A549 (cell line): ENCODE measurements at regions not wholly inside any gene's neighbourhood (a gene's known extent, or its start where the extent isn't known, plus 50 kb on each side); places are given as distances from the start of the nearest gene placed in this dataset.

ENCODE experiments used
- ATAC-seq, 2 experiments: fragments of 200-7000 bp in 1 of 2; fragments of >200 bp in 1 of 2; cut with Nextera tagmentation in 1 of 2; cut with Tn5 transposase in 1 of 2; 3 replicates each; pipeline versions ENCODE4 v1.8.0 to v1.9.1; 2018 to 2020; ENCODE audit warnings: mild to moderate bottlenecking in 1 of 2, moderate library complexity in 1 of 2
- CTCF ChIA-PET: fragments of 300-600 bp; sonication (Branson Sonifier 250); formaldehyde crosslinking; extraction: SDS; loops from one replicate; lab custom pipeline; 2021; ENCODE audit warnings: antibody characterized with exemption, inconsistent platforms; lab: Yijun Ruan, JAX
- POLR2A ChIA-PET: fragments of 350-600 bp; formaldehyde crosslinking; extraction: SDS; loops from one replicate; lab custom pipeline; 2021; ENCODE audit warnings: antibody characterized with exemption, inconsistent platforms; lab: Yijun Ruan, JAX
- DNase-seq, 2 experiments: peaks; one replicate each; pipeline versions ENCODE4 v3.0.0 to v3.0.0-alpha.2; 2011 to 2016; ENCODE audit warnings: low read depth in 1 of 2, low spot score in 1 of 2
- FAIRE-seq: peaks from 2 replicates; lab custom pipeline; 2011; peaks lifted over from hg19 to GRCh38; lab: Jason Lieb, UNC
- H3K27ac ChIP-seq, 2 experiments: fragments of >200 bp; sonication (Bioruptor Twin); formaldehyde crosslinking; 3 replicates each; pipeline ENCODE4 v1.5.1; 2016 to 2017
- H3K4me1 ChIP-seq: fragments of >200 bp; sonication (Bioruptor Twin); formaldehyde crosslinking; 3 replicates; pipeline ENCODE4 v1.6.1; 2016
- H3K4me2 ChIP-seq: fragments of >200 bp; sonication (Bioruptor Twin); formaldehyde crosslinking; 3 replicates; pipeline ENCODE4 v1.6.1; 2016
- H3K4me3 ChIP-seq: fragments of >200 bp; sonication (Bioruptor Twin); formaldehyde crosslinking; 3 replicates; pipeline ENCODE4 v1.5.1; 2016
- H3K9me3 ChIP-seq: fragments of >200 bp; sonication (Bioruptor Twin); formaldehyde crosslinking; 3 replicates; pipeline ENCODE4 v1.6.1; 2016
- CBX2 ChIP-seq: fragments of 200-600 bp; sonication (generic); IDR thresholded peaks from 2 replicates; pipeline ENCODE4 v1.6.1; 2016; ENCODE audit warnings: low read depth, mild to moderate bottlenecking, borderline replicate concordance
- CBX8 ChIP-seq: fragments of 200-600 bp; sonication (generic); IDR thresholded peaks from 2 replicates; pipeline ENCODE4 v1.6.1; 2016
- CEBPB ChIP-seq, 2 experiments: fragments of >200 bp in 1 of 2; sonication (Bioruptor Twin) in 1 of 2; formaldehyde crosslinking in 1 of 2; IDR thresholded peaks; 2 replicates each; pipeline ENCODE4 v1.6.1; 2012 to 2016
- CHD2 ChIP-seq: fragments of 150-350 bp; IDR thresholded peaks from 2 replicates; pipeline ENCODE4 v1.6.1; 2014; ENCODE audit warnings: low read length; ENCODE audit not compliant: partially characterized antibody
- CTCF ChIP-seq: fragments of >200 bp; sonication (Bioruptor Twin); formaldehyde crosslinking; IDR thresholded peaks from 3 replicates; pipeline ENCODE4 v1.5.1; 2016
- EHF ChIP-seq: fragments of 250-450 bp; sonication (Bioruptor Pico); IDR thresholded peaks from 2 replicates; pipeline ENCODE4 v1.5.0; 2020; ENCODE audit warnings: mild to moderate bottlenecking
- EHMT2 ChIP-seq: fragments of 200-600 bp; sonication (generic); IDR thresholded peaks from 2 replicates; pipeline ENCODE4 v1.6.1; 2016; ENCODE audit warnings: antibody characterized with exemption, low read depth, mild to moderate bottlenecking, moderate library complexity
- ESRRA ChIP-seq: fragments of 150-350 bp; IDR thresholded peaks from 2 replicates; pipeline ENCODE4 v1.6.1; 2014; ENCODE audit warnings: mild to moderate bottlenecking, low read length, borderline replicate concordance
- FOSL2 ChIP-seq, 2 experiments: fragments of 450-650 bp in 1 of 2; fragments of >200 bp in 1 of 2; sonication (Bioruptor Twin) in 1 of 2; formaldehyde crosslinking; IDR thresholded peaks; 2 replicates each; pipeline versions ENCODE4 v1.5.0 to v1.6.1; 2016 to 2020; ENCODE audit warnings: mild to moderate bottlenecking in 1 of 2, moderate library complexity in 1 of 2
- GATA3 ChIP-seq: IDR thresholded peaks from 2 replicates; pipeline ENCODE4 v1.6.1; 2012; ENCODE audit warnings: borderline replicate concordance
- HOXB5 ChIP-seq: fragments of 250-450 bp; sonication (Bioruptor Pico); IDR thresholded peaks from 2 replicates; pipeline ENCODE4 v1.5.0; 2020; ENCODE audit warnings: mild to moderate bottlenecking, moderate library complexity
- JUN ChIP-seq, 2 experiments: fragments of >200 bp; sonication (Bioruptor Twin); formaldehyde crosslinking; IDR thresholded peaks; 2 replicates in 1 of 2; 3 replicates in 1 of 2; pipeline ENCODE4 v1.6.1; 2016 to 2017
- MAFK ChIP-seq: fragments of 450-650 bp; IDR thresholded peaks from 2 replicates; pipeline ENCODE4 v1.6.1; 2014; ENCODE audit not compliant: partially characterized antibody
- MYC ChIP-seq: IDR thresholded peaks from 2 replicates; pipeline ENCODE4 v1.6.1; 2012; ENCODE audit warnings: mild to moderate bottlenecking, inconsistent platforms, low read length, improper control_type of control experiment, borderline replicate concordance
- NFE2L2 ChIP-seq: fragments of 150-350 bp; conservative IDR thresholded peaks from 2 replicates; pipeline ENCODE4 v1.6.1; 2014; ENCODE audit warnings: low read length
- PHF8 ChIP-seq: fragments of 200-600 bp; sonication (generic); IDR thresholded peaks from 2 replicates; pipeline ENCODE4 v1.6.1; 2016; ENCODE audit warnings: low read depth, mild to moderate bottlenecking, antibody characterized with exemption, moderate library complexity, borderline replicate concordance
- POLR2AphosphoS2 ChIP-seq: conservative IDR thresholded peaks from 2 replicates; pipeline ENCODE4 v1.6.1; 2012; ENCODE audit warnings: low read length, improper control_type of control experiment, inconsistent platforms
- RAD21 ChIP-seq, 2 experiments: fragments of >200 bp in 1 of 2; sonication (Bioruptor Twin) in 1 of 2; formaldehyde crosslinking in 1 of 2; IDR thresholded peaks in 1 of 2; conservative IDR thresholded peaks in 1 of 2; 2 replicates in 1 of 2; 3 replicates in 1 of 2; pipeline ENCODE4 v1.6.1; 2012 to 2018; ENCODE audit warnings: inconsistent platforms in 1 of 2
- RCOR1 ChIP-seq: fragments of 150-350 bp; IDR thresholded peaks from 2 replicates; pipeline ENCODE4 v1.6.1; 2014; ENCODE audit warnings: antibody characterized with exemption, low read length, low read depth
- SREBF2 ChIP-seq: fragments of 450-650 bp; IDR thresholded peaks from 2 replicates; pipeline ENCODE4 v1.6.1; 2014; ENCODE audit warnings: mild to moderate bottlenecking, moderate library complexity
- TFCP2L1 ChIP-seq: fragments of 250-450 bp; sonication (Bioruptor Pico); IDR thresholded peaks from 2 replicates; pipeline ENCODE4 v1.5.0; 2021; ENCODE audit warnings: mild to moderate bottlenecking
- TP53 ChIP-seq: fragments of 250-450 bp; sonication (Bioruptor Pico); IDR thresholded peaks from 2 replicates; pipeline ENCODE4 v1.5.0; 2021; ENCODE audit warnings: mild to moderate bottlenecking, moderate library complexity
- USF2 ChIP-seq: fragments of 450-650 bp; IDR thresholded peaks from 2 replicates; pipeline ENCODE4 v1.6.1; 2014; ENCODE audit warnings: antibody characterized with exemption
- ZFP36 ChIP-seq: fragments of 450-650 bp; IDR thresholded peaks from 2 replicates; pipeline ENCODE4 v1.6.1; 2014; ENCODE audit warnings: borderline replicate concordance; ENCODE audit not compliant: partially characterized antibody
- ZNF302 ChIP-seq: fragments of 250-450 bp; sonication (Bioruptor Pico); IDR thresholded peaks from 2 replicates; pipeline ENCODE4 v1.9.0; 2021; ENCODE audit warnings: inconsistent platforms, mild to moderate bottlenecking, moderate library complexity
- WGBS: methylation state at CpG from one replicate; pipeline ENCODE4 v1.1.6; 2017; ENCODE audit errors: missing lambda C conversion rate; 5-methylcytosine and 5-hydroxymethylcytosine counted together
- TF ChIP-seq, protein P1 (sequence below): IDR thresholded peaks from 2 replicates; pipeline ENCODE4 v1.6.1; 2012
- TF ChIP-seq, protein P2 (sequence below): fragments of 150-350 bp; IDR thresholded peaks from 2 replicates; pipeline ENCODE4 v1.6.1; 2014; ENCODE audit warnings: low read depth, mild to moderate bottlenecking, low read length
- TF ChIP-seq, protein P3 (sequence below): IDR thresholded peaks from 2 replicates; pipeline ENCODE4 v1.6.1; 2012

DNA sequence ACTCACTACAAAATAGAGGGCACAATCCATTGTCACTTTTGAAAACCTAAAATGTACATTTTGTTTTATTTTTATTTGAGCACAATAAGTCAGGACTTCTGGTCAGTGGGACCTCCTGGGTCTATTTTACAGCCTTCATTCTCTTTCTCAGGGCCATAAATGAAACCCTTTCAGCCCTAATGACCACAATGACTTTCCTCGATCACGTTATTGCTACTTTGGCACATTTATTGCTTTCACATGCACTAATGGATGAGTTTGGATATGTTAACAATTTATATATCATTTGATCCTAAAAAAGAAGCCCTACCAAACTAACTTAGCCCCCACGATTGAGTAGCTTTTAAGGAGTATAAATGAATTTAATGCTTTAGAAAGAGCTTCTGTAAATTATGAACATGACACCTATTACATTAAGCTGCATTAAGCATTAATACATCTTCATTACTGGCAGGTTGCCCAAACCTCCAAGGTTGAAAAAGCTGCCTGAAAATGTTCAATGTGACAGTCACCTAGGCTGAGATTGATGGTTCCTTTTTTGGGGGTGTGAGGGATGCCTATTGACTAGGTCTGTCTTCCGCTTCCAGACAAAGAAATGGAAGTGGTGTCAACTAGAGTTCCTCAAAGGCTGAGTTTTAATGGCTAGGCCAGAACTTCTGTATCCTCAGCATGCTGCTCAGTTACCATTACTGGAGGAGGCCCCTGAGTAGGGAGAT lies 296.4 kb downstream of the GPAT3 start (continued):
- TF ChIP-seq POLR2AphosphoS2, result no peak
- TF ChIP-seq ZFP36, result no peak

DNA sequence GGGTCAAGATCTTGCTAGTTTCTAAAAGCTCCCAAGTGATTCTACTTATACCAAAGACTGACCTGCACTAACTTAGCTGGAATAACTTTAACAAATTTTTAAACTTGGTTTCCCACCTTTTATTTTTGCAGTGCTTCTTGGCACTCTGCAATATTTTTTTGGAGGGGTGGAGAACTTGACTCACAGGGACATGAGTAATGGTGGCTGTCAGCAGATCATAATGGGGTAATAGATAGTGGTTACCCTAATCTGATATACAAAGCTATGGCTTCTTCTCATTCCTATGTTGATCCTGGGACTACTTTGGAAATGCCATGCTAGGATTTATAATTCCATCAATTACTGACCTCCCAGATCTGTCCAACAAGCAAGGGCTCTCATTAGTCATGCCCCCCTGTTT lies 295.7 kb downstream of the GPAT3 start:
- no peaks in the 10 kb centered on the region for H3K9me3 ChIP-seq
- TF ChIP-seq ESRRA (no peak), JUN (IDR thresholded peaks at IDR 0.05) (no peak), NFE2L2 (no peak), USF2 (no peak), TFCP2L1 (no peak), CBX2 (no peak), MAFK (no peak), MYC (no peak), EHMT2 (no peak), CTCF (no peak), CEBPB (IDR thresholded peaks at IDR 0.05) (no peak), PHF8 (no peak), RAD21 (conservative IDR thresholded peaks at IDR 0.05 in 1 of 2, IDR thresholded peaks at IDR 0.05 in 1 of 2) (no peak), HOXB5 (CRISPR knock-in tag) (no peak)
- TF ChIP-seq, protein P1, sequence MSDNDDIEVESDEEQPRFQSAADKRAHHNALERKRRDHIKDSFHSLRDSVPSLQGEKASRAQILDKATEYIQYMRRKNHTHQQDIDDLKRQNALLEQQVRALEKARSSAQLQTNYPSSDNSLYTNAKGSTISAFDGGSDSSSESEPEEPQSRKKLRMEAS, result no peak
- TF ChIP-seq, protein P2, sequence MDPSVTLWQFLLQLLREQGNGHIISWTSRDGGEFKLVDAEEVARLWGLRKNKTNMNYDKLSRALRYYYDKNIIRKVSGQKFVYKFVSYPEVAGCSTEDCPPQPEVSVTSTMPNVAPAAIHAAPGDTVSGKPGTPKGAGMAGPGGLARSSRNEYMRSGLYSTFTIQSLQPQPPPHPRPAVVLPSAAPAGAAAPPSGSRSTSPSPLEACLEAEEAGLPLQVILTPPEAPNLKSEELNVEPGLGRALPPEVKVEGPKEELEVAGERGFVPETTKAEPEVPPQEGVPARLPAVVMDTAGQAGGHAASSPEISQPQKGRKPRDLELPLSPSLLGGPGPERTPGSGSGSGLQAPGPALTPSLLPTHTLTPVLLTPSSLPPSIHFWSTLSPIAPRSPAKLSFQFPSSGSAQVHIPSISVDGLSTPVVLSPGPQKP, result no peak
- CTCF ChIA-PET, result interaction anchor here (0.9 kb wide), 1 partner anchor 51 kb away, joined by 3 read pairs; no protein-coding TSS in a partner anchor
- POLR2A ChIA-PET, result no interaction called here
- no peaks in the 10 kb centered on the region for H3K4me1 ChIP-seq
- no peak for FAIRE-seq
- H3K4me3 ChIP-seq, result no peak overlapping the region
- no peak overlapping the region for H3K4me2 ChIP-seq
- no peak for ATAC-seq
- DNase-seq, result no peak
- H3K27ac ChIP-seq, result no peak overlapping the region

DNA sequence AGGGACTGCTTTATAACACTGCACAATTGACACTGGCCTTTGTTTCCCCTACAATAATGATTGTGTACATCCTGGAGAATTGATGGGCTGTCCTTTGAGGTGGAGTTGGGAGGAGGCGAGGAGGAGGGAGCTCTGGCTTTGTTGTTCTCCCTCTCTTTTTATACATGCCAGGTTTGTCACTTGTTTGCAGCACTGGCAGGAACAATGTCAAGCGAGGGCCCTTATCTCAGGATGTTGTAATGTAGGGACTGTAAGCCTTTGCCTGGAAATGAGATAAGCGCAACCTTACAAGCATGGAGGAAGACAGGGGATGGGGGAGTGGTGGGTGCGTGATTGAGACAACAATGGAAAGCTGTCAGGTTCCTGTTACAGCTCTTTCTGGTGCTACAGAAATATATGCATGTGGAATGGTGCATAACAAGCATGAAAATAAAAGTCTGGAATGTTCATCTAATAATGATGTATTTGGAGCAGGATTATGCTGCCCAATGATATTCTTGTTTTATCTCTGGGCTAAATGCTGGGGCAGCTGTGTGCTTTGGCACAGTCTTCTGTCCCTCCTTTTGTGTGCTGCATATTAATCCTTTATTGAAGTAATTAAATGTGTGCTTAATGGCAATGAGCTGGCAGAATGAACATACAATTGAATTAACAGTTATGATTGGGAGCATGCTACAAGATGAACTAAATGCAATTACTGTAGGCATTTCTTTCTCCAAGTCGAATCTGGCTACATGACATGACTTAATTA lies 294.4 kb downstream of the GPAT3 start:
- FAIRE-seq (no peak), DNase-seq (no peak), ATAC-seq (no peak)
- POLR2A ChIA-PET, result no interaction called here
- WGBS, result 71% methylated on average over 5 of the region's 5 CpGs
- CTCF ChIA-PET, result interaction anchor here (0.9 to 1.3 kb wide), 2 partner anchors 49 to 284 kb away, joined by 3 read pairs; no protein-coding TSS in a partner anchor
- H3K27ac ChIP-seq, result no peak overlapping the region
- no peak overlapping the region for H3K4me3 ChIP-seq
- H3K4me1 ChIP-seq, result no peaks in the 10 kb centered on the region
- H3K4me2 ChIP-seq, result no peak overlapping the region
- no peaks in the 10 kb centered on the region for H3K9me3 ChIP-seq
- TF ChIP-seq GATA3 (no peak), ZNF302 (CRISPR knock-in tag) (no peak), SREBF2 (no peak), TP53 (no peak), FOSL2 (IDR thresholded peaks at IDR 0.05) (no peak), FOSL2 (CRISPR knock-in tag; IDR thresholded peaks at IDR 0.05) (no peak), EHF (CRISPR knock-in tag) (no peak), CHD2 (no peak), HOXB5 (CRISPR knock-in tag) (no peak), RCOR1 (no peak), CBX8 (no peak), NFE2L2 (no peak)
- TF ChIP-seq, protein P2, result no peak
- TF ChIP-seq, protein P3, sequence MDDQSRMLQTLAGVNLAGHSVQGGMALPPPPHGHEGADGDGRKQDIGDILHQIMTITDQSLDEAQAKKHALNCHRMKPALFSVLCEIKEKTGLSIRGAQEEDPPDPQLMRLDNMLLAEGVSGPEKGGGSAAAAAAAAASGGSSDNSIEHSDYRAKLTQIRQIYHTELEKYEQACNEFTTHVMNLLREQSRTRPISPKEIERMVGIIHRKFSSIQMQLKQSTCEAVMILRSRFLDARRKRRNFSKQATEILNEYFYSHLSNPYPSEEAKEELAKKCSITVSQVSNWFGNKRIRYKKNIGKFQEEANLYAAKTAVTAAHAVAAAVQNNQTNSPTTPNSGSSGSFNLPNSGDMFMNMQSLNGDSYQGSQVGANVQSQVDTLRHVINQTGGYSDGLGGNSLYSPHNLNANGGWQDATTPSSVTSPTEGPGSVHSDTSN, result no peak
